Activated naive CD4-positive, alpha-beta T cell treated with anti-CD3 and anti-CD28 coated beads, Interleukin-2, amount 50 U/mL, for 24 hours (primary cell): ENCODE measurements at regions not wholly inside any gene's neighbourhood (a gene's known extent, or its start where the extent isn't known, plus 50 kb on each side); places are given as distances from the start of the nearest gene placed in this dataset.
"Not testable (repeated sequence)": the region's sequence is repeated elsewhere in the genome, so short reads cannot be mapped to it uniquely, and the experiment has no call there.

Experiments used
- H3K27ac Mint-ChIP-seq: one replicate; pipeline ENCODE4 v1.8.0; 2021; ENCODE audit warnings: mild to moderate bottlenecking, mixed read lengths
- H3K27me3 Mint-ChIP-seq: one replicate; pipeline ENCODE4 v1.8.0; 2021; ENCODE audit warnings: mixed read lengths
- H3K36me3 Mint-ChIP-seq: one replicate; pipeline ENCODE4 v1.8.0; 2021; ENCODE audit warnings: mixed read lengths
- H3K4me1 Mint-ChIP-seq: one replicate; pipeline ENCODE4 v1.8.0; 2021; ENCODE audit warnings: mixed read lengths
- H3K4me3 Mint-ChIP-seq: one replicate; pipeline ENCODE4 v1.8.0; 2021; ENCODE audit warnings: mild to moderate bottlenecking, mixed read lengths
- H3K9me3 Mint-ChIP-seq: one replicate; pipeline ENCODE4 v1.8.0; 2021; ENCODE audit warnings: mixed read lengths

GRCh38 chrX:4547213-4547836, 833.9 kb upstream of the PRKX start:
- H3K4me3 Mint-ChIP-seq: no peak overlapping the region
- H3K27me3 Mint-ChIP-seq: peaks cover 1% of the 10 kb centered on the region
- no peak overlapping the region for H3K27ac Mint-ChIP-seq
- H3K36me3 Mint-ChIP-seq: no peaks in the 10 kb centered on the region
- no peaks in the 10 kb centered on the region for H3K4me1 Mint-ChIP-seq
- H3K9me3 Mint-ChIP-seq: no peaks in the 10 kb centered on the region

- H3K27me3 Mint-ChIP-seq, H3K4me1 Mint-ChIP-seq, H3K9me3 Mint-ChIP-seq, H3K36me3 Mint-ChIP-seq, H3K4me3 Mint-ChIP-seq, H3K27ac Mint-ChIP-seq: not testable (repeated sequence)
Observed at GRCh38 chrX:4546178-4546577, 832.7 kb upstream of the PRKX start.

DNA sequence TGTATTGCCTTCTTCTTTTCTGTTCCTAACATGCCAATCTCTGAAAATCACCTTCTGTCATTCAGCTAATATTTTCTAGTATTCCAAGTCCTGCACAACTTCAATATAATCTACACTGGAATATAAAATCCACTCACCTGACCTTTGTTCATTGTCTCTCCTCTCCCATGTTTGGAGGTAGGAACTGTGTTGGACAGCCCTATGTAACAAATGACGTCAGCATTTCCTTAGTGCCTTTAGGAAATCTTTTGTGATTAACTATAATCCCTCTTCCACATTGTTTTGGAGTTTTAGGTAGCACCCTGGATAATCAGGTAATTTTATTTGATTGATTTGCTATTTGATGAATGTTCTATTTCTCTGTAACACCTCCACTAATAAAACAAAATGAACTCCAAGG, 814.8 kb upstream of the PRKX start:
- no peaks in the 10 kb centered on the region for H3K27me3 Mint-ChIP-seq
- no peaks in the 10 kb centered on the region for H3K4me1 Mint-ChIP-seq
- H3K36me3 Mint-ChIP-seq: no peaks in the 10 kb centered on the region
- H3K9me3 Mint-ChIP-seq: no peaks in the 10 kb centered on the region
- H3K4me3 Mint-ChIP-seq: no peak overlapping the region
- H3K27ac Mint-ChIP-seq: no peak overlapping the region

DNA sequence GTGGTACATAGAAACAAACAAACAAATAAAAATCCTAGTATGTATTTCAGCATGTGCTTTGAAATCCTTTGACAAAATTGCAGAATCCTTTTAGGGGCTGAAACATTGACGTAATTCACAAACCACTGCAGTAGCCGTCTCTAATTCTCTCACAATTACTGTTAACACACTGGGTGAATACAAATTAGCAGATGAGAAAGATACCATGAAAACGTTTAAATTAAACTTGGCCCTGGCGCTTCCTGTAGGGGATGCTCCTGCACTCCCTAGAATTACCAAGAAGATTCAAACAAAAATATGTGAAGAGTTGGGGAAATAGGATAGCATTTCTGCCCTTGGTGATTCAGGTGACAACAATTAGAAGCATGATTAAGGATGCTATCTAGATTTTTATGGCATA, 772.5 kb upstream of the PRKX start:
- Mint-ChIP-seq H3K36me3 (no peaks in the 10 kb centered on the region), H3K27ac (no peak overlapping the region), H3K9me3 (no peaks in the 10 kb centered on the region), H3K27me3 (no peaks in the 10 kb centered on the region), H3K4me1 (no peaks in the 10 kb centered on the region), H3K4me3 (no peak overlapping the region)

- Mint-ChIP-seq H3K9me3 (no peaks in the 10 kb centered on the region), H3K4me3 (no peak overlapping the region), H3K36me3 (no peaks in the 10 kb centered on the region), H3K27ac (no peak overlapping the region), H3K27me3 (no peaks in the 10 kb centered on the region), H3K4me1 (no peaks in the 10 kb centered on the region)
Observed at GRCh38 chrX:4484266-4484665, 770.8 kb upstream of the PRKX start.

- H3K27ac Mint-ChIP-seq: no peak overlapping the region
- no peak overlapping the region for H3K4me3 Mint-ChIP-seq
- no peaks in the 10 kb centered on the region for H3K36me3 Mint-ChIP-seq
- no peaks in the 10 kb centered on the region for H3K4me1 Mint-ChIP-seq
- H3K9me3 Mint-ChIP-seq: no peaks in the 10 kb centered on the region
- H3K27me3 Mint-ChIP-seq: no peaks in the 10 kb centered on the region
Observed at GRCh38 chrX:4451591-4451990, 738.1 kb upstream of the PRKX start.

DNA sequence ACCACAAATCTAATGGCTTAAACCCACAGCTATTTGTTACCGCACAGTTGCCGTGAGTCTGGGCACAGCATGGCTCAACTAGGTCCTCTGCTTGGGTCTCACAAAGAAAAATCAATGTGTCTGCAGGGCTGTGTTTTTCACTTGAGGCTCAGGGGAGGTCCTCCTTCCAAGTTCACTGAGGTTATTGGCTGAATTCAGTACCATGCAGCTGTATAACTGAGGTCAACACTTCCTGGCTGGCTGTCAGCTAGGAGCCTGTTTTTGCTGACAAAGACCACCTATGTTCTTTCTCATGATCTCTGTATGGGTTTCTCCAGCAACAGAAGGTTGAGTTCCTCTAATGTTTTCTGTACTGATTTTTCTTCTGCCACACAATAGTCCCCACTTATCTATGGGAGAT, 736.7 kb upstream of the PRKX start:
- Mint-ChIP-seq H3K36me3 (no peaks in the 10 kb centered on the region), H3K27me3 (no peaks in the 10 kb centered on the region), H3K27ac (no peak overlapping the region), H3K4me1 (no peaks in the 10 kb centered on the region), H3K9me3 (no peaks in the 10 kb centered on the region), H3K4me3 (no peak overlapping the region)

DNA sequence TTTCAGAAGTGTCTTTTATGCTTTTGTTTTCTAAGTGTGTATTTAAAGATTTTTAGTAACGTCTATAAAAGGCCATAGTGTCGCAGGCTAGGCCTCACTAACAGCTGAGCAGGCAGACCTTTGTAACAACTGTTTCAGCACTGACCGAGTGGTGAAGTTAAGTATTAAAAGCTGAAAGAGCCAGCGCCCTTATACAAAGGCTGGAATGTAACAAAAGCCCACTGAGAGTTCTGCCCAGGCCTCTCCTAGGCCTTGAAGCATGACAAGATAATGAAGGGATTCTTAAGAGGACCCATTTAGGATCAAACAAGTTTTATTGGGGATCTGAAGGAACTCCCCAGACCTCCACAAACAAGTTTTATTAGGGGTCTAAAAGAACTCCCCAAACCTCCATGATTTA, 722.5 kb upstream of the PRKX start:
- no peak overlapping the region for H3K27ac Mint-ChIP-seq
- no peak overlapping the region for H3K4me3 Mint-ChIP-seq
- H3K4me1 Mint-ChIP-seq: no peaks in the 10 kb centered on the region
- no peaks in the 10 kb centered on the region for H3K27me3 Mint-ChIP-seq
- H3K36me3 Mint-ChIP-seq: no peaks in the 10 kb centered on the region
- H3K9me3 Mint-ChIP-seq: no peaks in the 10 kb centered on the region

GRCh38 chrX:4397471-4397870, 684.0 kb upstream of the PRKX start:
- peaks cover 5% of the 10 kb centered on the region for H3K9me3 Mint-ChIP-seq
- H3K27ac Mint-ChIP-seq: no peak overlapping the region
- H3K4me1 Mint-ChIP-seq: no peaks in the 10 kb centered on the region
- no peaks in the 10 kb centered on the region for H3K27me3 Mint-ChIP-seq
- no peak overlapping the region for H3K4me3 Mint-ChIP-seq
- H3K36me3 Mint-ChIP-seq: no peaks in the 10 kb centered on the region

GRCh38 chrX:4382273-4382672, 668.8 kb upstream of the PRKX start:
- H3K36me3 Mint-ChIP-seq: no peaks in the 10 kb centered on the region
- no peak overlapping the region for H3K27ac Mint-ChIP-seq
- no peaks in the 10 kb centered on the region for H3K9me3 Mint-ChIP-seq
- no peak overlapping the region for H3K4me3 Mint-ChIP-seq
- no peaks in the 10 kb centered on the region for H3K27me3 Mint-ChIP-seq
- no peaks in the 10 kb centered on the region for H3K4me1 Mint-ChIP-seq

- Mint-ChIP-seq H3K27ac (no peak overlapping the region), H3K4me1 (no peaks in the 10 kb centered on the region), H3K27me3 (no peaks in the 10 kb centered on the region), H3K36me3 (no peaks in the 10 kb centered on the region), H3K4me3 (no peak overlapping the region), H3K9me3 (no peaks in the 10 kb centered on the region)
Observed at GRCh38 chrX:4380710-4381109, 667.3 kb upstream of the PRKX start.

GRCh38 chrX:4379071-4379470, 665.6 kb upstream of the PRKX start:
- Mint-ChIP-seq H3K4me1 (no peaks in the 10 kb centered on the region), H3K27me3 (no peaks in the 10 kb centered on the region), H3K27ac (no peak overlapping the region), H3K4me3 (no peak overlapping the region), H3K9me3 (no peaks in the 10 kb centered on the region), H3K36me3 (no peaks in the 10 kb centered on the region)

- Mint-ChIP-seq H3K4me1 (no peaks in the 10 kb centered on the region), H3K27me3 (no peaks in the 10 kb centered on the region), H3K4me3 (no peak overlapping the region), H3K9me3 (no peaks in the 10 kb centered on the region), H3K27ac (no peak overlapping the region), H3K36me3 (no peaks in the 10 kb centered on the region)
Observed at GRCh38 chrX:4373791-4374190, 660.3 kb upstream of the PRKX start.

DNA sequence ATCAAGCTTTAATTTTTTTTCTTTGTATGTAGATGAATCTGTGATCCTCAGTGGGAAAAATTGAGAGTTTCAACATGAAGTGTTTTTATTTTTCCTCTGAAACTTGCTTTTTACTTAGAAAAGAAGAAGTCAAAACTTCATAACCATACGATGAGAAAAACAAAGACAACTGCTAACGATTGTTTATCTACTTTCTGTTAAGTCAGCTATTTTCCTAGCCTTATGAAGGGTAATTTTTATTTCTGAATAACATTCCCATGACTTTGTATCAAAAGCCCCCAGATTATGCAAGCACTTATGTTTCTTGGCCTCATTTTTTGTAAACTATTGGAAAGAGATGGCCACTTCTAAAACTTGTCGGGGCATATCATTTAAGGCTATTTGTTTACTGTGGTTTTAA, 645.1 kb upstream of the PRKX start:
- Mint-ChIP-seq H3K9me3 (no peaks in the 10 kb centered on the region), H3K27ac (no peak overlapping the region), H3K4me1 (no peaks in the 10 kb centered on the region), H3K36me3 (no peaks in the 10 kb centered on the region), H3K4me3 (no peak overlapping the region), H3K27me3 (no peaks in the 10 kb centered on the region)

DNA sequence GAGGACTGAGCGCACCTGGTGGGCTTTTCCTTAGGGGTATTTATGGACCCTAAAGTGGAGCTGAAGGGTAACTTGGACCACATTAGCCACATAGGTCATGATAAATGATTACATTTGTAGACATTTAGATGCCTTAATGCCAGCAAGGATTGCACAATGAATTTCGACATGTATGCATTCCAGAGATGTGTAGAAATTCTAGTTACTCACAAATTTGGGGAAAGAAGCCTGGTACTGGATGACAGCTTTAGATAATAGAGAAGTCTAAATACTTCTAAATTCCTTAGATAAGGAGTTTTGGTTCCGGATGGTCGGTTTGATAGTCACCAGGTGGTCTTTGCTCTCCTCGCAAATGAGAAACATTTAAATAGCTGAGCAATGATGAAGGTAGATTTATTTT, 609.5 kb upstream of the PRKX start:
- Mint-ChIP-seq H3K27ac (no peak overlapping the region), H3K9me3 (peaks cover 4% of the 10 kb centered on the region), H3K4me3 (no peak overlapping the region), H3K4me1 (no peaks in the 10 kb centered on the region), H3K27me3 (no peaks in the 10 kb centered on the region), H3K36me3 (no peaks in the 10 kb centered on the region)

- H3K4me3 Mint-ChIP-seq: no peak overlapping the region
- no peaks in the 10 kb centered on the region for H3K4me1 Mint-ChIP-seq
- H3K9me3 Mint-ChIP-seq: peaks cover 4% of the 10 kb centered on the region
- no peaks in the 10 kb centered on the region for H3K36me3 Mint-ChIP-seq
- H3K27me3 Mint-ChIP-seq: no peaks in the 10 kb centered on the region
- no peak overlapping the region for H3K27ac Mint-ChIP-seq
Observed at GRCh38 chrX:4320436-4320947, 607.0 kb upstream of the PRKX start.

DNA sequence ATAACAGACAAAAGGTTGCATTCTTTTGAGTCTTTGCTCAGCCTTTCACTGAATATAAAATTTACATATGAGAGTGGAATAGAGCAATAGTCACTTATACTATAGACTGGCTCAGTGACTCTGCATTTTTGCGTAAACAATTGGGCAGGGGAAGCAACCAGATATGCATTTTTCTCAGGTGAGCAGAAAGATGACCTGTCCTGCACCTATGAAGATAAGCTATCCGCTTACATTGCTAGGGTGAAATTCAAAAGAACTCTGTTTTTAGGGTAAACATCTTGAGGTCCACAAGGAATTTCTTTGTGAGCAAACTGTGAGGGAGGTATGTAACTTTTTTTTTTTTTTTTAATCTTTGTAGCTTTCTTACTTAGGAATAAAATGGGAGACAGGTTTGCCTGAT, 602.4 kb upstream of the PRKX start:
- H3K9me3 Mint-ChIP-seq: peaks cover 4% of the 10 kb centered on the region
- no peak overlapping the region for H3K4me3 Mint-ChIP-seq
- no peak overlapping the region for H3K27ac Mint-ChIP-seq
- H3K4me1 Mint-ChIP-seq: no peaks in the 10 kb centered on the region
- no peaks in the 10 kb centered on the region for H3K27me3 Mint-ChIP-seq
- H3K36me3 Mint-ChIP-seq: no peaks in the 10 kb centered on the region
